GM21447 (cell line): ENCODE measurements at regions not wholly inside any gene's neighbourhood (a gene's known extent, or its start where the extent isn't known, plus 50 kb on each side); places are given as distances from the start of the nearest gene placed in this dataset.

ENCODE experiments used
- ATAC-seq: cut with Tn5 transposase; IDR thresholded peaks from one replicate; pipeline ENCODE4 v1.9.1; 2021; ENCODE audit not compliant: unreplicated experiment

DNA sequence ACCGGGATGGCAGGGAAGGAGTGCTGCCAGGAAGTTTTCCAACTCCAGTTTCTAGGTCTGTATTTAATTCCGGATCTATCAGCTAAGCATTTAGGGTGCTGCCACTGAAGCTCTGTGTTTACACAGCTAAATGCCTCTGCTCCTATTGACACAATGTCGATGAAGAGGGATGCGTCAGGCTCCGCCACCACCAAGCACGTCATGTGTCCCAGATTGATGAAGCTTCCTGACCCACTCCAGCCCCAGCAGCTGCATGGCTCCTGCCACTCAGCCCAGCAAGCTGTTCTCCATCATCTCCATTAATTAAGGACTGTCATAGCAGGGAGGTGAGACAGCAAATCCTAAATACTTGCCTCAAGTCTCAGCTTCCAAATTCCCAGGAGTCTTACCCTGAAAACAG is 435.2 kb upstream of the ZNF507 start:
- ATAC-seq: no peak

DNA sequence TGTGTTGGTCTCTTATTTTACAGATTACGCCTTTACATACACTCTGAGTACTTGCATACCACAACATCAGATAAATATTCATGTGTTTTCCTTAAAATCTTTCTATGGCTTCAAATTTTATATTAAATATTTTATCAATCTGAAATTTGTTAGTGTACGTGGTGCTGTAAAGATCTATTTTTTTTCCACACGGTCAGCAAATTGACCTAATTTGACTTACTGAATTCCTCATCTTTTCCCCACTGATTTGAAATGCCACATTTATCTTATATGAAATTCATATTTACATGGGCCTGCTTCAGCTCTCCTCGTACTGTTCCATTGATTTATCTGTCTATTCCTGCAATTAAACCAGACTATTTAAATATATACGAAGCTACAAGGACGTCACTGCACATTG is 433.8 kb upstream of the ZNF507 start:
- no peak for ATAC-seq

DNA sequence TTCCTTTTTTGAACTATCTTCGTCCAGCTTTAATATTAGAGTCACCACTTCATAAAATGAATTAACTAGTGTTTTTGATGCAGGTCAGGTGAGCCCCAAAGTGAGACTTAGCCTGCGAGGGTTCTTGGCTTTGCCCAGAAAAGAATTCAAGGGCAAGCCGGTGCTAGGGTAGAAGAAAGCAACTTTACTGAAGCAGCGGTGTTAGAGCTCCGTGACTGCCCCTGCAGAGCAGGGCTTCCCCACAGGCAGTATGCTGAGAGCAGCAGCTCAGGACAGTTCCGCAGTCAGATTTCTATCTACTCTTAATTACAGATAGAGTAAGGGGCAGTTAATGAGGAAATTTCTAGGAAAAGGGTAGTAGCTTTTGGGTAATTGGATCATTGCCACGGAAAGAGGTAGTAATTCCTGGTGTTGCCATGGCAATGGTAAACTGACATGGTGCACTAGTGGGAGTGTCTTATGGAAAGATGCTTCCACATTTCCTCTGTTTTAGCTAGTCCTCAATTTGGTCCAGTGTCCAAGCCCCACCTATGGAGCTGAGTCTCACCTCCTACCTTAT is 432.2 kb upstream of the ZNF507 start:
- ATAC-seq: no peak

DNA sequence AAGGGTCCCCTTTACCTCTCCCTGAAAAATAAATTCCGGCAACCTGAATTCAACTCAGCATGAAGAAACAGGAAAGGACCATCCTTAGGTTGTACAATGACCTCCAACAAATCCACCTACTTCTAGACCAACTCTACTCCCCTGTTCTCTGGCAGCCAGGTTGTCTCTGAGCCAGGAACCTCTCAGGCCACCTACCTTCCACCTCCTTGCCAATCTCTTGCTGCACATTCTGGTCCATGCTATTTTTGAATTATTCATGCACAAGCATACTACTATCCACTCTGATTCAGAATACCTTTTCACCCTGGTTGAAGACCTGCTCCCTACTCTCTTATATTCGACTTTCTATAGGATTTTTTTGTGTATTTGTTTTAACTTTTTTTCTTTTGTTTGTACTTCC is 415.0 kb upstream of the ZNF507 start:
- no peak for ATAC-seq

DNA sequence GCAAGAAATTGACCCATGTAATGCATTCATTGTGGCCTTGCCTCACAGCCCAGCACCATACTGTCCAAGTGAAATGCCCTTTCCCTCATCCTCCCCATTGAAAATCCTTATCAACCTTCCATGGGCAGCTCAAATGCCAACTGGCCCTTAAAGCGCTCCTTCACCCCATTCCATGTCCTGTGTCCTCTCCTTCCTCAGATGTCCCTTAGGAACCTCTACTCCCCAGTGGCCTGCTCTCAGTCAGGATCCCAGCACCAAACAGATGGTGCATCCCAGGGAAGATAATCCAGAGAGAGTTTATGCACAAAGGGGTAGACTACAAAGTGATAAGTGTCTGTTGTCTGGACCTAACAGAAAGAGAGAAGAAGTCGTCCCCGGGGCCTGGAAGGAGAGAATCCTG is 407.4 kb upstream of the ZNF507 start:
- ATAC-seq: no peak

DNA sequence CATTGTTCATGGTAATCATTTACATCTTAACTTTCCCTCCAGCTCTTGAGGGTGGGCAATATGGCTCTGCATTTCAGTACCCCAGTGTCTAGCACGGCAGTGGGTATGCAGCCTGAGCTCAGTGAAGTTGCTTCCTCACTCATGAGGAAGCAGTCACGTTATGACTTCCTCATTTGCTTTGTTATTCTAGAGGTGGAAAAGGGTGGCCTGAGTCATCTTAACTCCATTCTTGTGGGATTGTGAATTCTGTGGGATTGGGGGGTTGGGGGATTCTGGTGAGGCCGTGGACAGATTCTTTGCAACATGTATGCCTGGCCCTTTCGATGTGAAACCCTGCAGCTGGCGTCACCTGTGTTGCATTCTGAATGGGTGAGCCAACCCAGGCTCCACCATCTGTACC is 406.7 kb upstream of the ZNF507 start:
- no peak for ATAC-seq

DNA sequence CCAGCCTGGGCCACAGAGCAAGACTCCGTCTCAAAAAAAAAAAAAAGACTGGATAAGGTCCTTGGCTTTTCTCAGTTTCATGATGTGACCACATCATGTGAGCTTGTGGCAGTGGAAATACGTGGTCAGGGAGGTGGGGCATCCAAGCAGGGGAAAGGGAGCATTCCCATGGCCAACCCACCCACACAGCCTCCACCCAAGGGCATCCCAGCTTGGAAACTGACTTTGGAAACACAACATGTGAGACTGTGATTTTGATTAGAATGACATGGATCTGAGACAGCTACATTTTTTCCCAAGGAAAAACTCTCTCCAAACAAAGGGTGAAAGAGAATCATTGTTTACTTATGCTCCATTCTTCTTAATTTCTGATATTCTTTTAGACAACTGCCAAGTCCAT is 405.0 kb upstream of the ZNF507 start:
- no peak for ATAC-seq

DNA sequence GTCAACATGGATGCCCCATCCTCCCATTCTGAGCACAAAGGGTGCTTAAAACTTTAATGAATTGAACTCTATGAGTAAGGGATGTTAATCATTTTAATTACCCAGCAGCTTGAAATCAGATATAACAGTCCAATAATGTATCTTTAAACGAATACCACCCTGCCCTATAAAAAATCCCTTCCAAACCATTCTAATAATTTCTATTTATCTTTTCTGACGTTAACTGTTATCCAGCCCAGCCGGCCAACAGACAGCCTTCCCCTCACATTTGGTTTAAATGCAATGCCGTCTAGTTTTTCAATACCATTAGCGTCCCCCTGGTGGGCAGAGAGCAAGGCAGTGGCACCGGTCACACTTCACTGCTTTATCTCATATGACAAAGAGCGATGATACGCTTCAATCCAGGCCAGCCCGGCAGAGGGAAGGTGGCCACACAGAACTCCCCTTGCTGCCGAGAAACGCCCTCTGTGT is 402.2 kb upstream of the ZNF507 start:
- no peak for ATAC-seq

DNA sequence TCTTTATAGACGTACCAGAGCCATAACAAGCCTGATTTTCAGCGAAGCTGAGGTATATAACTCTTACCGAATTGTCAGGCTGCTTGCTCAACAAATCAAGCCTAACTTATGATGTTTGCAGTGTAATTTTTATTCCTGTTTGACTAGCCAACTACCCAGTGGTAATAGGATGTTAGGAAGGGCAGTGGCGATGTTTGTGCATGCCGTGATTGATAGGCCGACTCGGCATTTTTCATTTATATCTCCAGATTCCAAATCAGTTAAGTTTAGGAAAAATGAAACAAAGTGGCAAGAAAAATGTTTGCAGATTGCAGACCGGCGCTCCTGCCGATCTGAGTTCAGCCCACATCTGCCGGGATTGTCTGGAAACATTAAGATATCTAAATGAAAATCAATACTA is 401.6 kb upstream of the ZNF507 start:
- ATAC-seq: no peak

DNA sequence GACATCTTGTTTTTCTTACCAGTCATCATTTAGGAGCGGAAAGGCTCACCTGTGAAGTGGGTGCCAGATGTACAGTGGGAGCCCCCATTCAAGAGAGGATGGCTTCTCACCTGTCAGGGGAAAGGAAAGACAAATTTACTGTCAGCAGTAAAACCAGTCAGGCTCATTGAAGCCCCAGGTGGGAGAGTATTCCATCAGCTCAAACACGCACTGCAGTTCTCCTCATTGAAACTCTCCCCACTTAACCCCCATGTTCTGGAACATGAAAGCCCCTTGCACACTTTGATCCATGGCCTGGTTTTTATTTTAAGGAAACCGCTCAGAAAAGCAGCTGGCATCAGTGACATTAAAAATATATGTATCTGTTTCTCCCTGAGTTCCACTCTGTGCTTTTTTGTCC is 401.1 kb upstream of the ZNF507 start:
- no peak for ATAC-seq

DNA sequence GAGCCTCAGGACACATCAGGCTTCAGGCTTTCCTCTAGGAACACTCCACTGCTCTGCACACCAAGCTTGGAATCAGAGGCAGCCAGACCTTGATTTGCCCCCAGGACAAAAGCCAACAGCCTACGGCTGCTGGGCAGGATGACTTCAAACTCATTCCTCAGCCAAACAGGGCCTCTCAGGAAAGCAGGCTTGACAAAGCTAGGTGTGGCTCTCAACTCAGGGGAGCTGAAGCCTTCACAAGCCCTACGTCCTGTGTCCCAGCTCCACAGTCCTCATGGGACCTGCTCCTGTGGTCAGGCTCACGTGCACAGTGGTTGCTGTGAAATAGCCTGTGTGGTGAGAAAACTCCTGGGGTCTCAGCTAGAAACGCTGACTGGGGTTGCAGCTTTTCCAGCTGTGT is 398.9 kb upstream of the ZNF507 start:
- no peak for ATAC-seq

DNA sequence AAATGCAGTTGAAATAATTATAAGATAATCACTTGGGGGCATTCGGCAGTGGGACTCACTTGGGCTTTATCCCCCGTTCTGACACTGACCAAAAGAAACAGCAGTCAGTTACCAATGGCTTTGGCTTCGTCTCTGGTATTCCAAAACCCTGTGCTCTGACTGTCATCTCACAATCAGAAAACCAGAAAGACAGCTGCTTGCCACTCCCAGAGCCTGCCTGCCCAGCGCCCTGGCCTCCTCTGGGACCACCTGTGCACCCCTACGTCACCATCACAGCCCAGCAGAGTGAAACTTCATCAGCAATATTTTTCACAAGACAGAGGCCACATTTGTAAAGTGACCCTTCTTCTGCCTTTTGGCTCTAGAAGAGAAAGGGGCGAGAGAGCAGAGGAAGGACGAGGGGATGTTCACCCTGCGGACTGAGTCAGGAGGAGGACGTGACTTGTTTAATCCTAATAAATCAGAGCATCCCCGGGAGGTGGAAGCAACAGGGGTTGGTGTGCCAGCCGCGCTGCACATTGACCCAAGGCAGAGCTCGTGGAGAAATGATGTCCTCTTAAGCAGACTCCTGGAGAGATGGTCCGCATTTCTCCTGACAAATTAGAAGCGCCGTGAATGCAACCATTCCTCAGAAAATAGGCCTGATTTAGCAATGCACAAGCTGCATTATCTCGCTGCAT is 397.8 kb upstream of the ZNF507 start:
- no peak for ATAC-seq

DNA sequence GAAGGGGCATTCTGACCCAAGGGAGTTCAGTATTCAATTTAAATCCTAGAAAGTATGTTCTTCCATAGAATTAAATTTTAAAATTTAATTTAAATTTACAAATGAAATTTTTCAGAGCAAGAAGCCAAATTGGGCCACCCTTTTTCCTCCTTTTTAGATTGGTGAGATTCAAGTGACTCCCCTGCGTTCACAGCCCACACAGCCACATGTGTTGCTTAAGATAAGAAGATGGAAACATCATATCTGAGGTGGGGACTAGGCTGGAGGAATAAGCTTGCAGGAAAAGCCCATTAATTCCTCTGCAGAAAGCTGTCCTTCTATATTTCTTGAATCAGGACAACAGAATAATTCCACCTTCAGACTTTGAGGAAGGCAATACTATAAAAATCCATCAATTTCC is 392.7 kb upstream of the ZNF507 start:
- no peak for ATAC-seq

DNA sequence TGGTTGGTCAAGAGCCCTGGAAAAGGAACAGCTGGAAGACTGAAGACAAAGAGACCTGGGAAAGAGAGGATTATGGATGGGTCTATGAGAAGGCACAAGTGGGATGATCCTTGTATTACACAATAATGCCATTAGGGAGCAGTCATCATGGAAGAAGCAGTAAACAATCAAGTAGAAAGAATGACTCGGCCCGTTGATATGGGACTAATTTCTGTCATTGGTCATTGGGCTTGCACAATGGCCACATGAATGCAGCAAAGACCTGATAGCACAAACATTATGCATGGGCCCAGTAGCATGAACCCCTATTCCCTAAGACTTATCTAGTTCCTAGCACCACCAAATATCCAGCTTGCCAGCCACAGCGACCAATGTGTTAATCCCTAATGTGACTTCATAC is 390.3 kb upstream of the ZNF507 start:
- ATAC-seq: no peak

DNA sequence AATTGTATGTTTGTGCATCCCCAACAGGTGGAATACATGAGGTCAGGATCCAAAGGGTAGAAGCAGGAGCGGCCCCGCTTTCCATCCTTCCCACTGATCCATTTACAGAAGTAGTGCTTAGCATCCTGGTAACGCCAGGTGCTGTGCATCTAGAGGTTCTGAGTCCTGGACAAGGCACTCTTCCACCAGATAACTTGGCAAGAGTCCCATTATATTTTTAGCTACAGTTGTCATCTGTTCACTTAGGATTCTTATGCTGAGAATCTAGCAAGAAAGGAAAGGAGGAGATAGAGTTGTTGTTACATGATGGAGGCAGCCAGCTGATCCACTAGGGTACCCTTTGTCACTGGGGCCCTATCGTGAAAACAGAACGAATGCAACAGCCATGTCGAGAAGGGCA is 389.5 kb upstream of the ZNF507 start:
- no peak for ATAC-seq

DNA sequence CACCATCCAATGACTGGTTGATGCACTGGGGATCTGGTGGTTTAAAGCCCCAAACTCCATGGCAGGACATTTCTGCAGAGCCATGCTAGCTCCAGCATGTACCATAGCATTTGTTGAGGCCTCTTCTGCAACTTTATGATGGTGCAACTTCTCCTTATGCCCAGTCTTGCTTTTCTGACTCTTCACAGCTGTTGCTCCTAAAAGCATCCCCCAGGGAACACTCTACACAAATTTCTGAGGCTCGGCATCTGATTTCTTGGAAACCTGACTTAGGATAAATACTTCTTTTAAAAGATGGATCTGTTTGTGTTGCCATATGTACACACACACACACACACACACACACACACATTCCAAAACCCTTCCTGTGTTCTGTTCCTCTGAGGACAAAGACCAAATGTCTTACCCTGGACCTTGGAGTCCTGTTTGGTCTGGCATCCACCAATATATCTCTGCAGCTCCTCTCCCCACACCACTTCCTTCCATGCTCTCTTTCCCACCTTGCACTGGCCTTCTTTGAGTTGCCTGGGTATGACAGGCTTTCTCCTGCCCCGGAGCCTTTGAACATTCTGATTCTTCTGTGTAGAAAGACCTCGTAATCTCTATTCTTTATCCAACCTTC is 388.5 kb upstream of the ZNF507 start:
- no peak for ATAC-seq

DNA sequence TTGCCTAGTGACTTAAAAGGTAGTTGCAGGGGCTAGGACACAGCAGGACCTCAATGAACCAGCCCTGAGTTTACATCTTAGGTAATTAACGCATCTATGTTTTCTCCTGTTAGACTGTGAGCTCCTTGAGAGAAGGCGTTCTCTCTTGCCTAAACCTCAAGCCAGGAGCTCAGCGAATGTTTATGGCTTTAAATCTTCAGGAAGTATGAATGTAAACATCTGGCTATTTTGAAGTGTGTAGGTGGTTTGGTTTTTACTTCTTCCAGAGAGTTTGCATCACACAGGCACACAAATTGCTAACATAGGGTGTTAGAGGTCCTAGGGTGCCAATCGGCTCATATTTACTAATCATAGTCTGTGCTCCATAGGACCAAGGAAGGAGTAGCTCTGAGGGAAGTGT is 387.7 kb upstream of the ZNF507 start:
- no peak for ATAC-seq

DNA sequence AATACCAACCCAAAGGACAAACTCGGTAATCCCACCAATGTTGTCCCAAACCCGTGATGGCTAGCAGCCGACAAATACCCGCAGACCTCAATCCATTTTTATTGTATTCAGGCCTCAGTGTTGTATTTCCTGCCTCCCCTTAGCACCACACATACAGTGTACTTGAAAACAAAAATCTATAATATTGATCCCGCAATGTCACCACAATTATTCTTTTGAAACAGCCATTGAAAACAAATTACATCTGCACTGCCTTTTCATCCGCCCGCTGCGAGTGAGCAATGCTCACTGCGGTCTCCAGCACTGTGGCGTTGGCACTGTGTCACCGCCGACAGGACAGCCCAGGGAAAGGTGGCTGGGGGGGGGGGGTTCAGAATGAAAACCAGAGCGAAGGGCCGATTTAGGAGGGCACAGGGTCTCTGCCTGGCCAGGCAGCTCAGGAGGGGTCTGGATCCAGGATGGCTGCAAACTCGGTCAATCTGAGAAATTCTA is 385.8 kb upstream of the ZNF507 start:
- ATAC-seq: no peak

DNA sequence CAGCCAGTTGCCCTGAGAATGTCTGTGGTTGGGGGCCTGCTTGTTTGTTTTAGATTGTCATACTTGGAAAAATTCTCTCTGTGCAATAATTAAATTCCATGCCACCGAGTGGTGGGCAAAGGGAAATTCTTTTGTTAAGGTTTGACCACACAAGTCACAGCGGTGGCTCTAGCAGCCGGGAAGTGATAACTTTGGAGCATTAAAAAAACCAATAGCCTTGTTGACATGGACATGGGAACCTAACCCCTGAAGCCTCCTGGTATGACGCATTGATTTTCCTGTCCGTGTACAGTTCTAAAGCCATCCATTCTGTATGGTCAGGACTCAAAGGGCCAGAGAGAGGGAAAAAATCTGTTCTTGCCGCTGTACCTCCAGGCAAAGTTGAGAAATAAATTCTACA is 384.9 kb upstream of the ZNF507 start:
- ATAC-seq: no peak

DNA sequence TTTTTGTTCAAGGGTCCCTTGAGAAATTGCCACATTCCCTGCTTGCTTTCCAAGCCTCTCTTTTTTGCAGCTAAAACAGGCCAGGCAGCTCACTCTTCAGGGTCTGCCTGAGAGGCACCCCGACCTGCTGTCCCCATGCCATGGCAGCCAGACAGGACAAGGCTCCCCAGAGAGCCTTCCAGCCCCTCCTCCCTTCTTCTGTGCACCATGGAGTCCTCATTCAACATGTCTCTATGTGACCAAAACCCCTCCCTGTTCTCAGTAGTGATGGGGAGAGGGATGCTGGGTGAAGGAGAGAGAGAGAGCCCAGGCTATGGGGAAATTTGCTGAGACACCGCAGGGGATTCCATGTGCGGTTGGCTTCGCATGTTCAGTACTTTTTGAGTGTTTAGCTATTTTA is 384.2 kb upstream of the ZNF507 start:
- no peak for ATAC-seq

DNA sequence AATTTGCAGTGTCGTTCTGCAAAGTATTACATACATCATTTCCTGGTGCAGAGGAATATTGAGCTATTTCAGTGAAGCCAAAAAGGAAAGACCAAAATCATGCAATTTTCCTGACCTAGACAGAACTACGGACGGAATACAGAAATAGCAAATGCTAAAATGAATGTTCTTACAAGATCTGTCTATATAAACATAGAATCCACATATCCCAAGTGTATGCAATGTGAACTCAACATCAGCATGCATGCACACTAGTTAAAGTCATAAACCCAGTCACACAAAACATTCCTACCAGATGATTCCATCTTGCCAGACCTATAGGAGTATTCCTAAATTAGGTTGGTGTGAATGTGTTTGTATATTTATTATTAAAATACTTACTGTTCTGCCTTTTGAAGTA is 383.7 kb upstream of the ZNF507 start:
- ATAC-seq: no peak

DNA sequence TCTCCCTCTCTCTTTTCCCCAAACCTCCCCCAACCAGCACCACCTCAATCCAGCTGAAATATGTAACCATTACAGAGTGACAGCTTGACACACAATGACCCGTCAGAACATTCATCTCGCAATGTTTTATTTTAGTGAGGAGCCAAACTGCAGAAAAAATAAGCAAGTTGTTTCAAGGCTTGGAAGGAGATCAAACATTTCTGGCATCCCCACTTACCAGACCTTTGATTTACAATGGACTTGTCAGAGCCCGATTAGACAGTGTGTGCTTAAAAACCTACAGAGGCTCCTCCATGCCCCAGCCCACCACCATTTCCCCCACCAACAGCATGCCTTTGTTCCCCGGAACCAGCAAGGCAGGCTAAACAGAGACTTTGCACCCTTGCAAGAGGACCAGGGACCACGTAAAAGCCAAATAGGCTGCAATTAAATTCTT is 382.8 kb upstream of the ZNF507 start:
- ATAC-seq: no peak

DNA sequence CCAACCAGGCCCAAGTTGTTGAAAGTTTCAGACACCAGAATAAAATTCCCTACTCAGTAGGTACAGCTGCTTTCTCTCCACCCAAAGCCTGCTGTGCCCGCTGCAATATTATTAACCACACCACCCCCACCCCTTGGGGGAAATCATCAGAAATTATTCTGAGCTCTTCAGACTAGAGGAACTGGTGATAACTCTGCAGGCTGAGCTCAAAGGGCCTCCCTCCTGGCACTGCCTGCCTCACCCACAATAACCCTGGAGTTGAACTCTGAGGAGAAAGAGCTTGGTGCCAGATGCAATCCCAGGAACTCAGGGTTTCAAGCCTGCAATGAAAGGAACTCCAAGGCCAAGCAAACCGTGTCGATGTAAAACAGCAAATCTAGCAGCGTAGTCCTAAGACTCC is 381.7 kb upstream of the ZNF507 start:
- no peak for ATAC-seq
